ENCODE measurements at regions not wholly inside any gene's neighbourhood (a gene's known extent, or its start where the extent isn't known, plus 50 kb on each side); places are given as distances from the start of the nearest gene placed in this dataset.

GRCh38 chr4:3686753-3687152 lies 79.4 kb upstream of the ADRA2C start:
- no peaks in the 10 kb centered on the region for H3K36me3 ChIP-seq
- H3K27me3 ChIP-seq: no peaks in the 10 kb centered on the region
- ATAC-seq: no peak
- H3K27ac ChIP-seq: no peak overlapping the region
- FAIRE-seq: no peak
- intact Hi-C loops (cut with DNase I): no loop called here
- DNase-seq: peak in 1 of 6 donors; percentile 3
- no peak overlapping the region for H3K4me3 ChIP-seq
- TF ChIP-seq CTCF (IDR thresholded peaks at IDR 0.05): no peak
- no peaks in the 10 kb centered on the region for H3K9me3 ChIP-seq
- H3K4me1 ChIP-seq: no peaks in the 10 kb centered on the region
- 67 to 71% methylated on average over 8 of the region's 8 CpGs for WGBS, 2 donors

- no peak overlapping the region for H3K27ac ChIP-seq
- H3K27me3 ChIP-seq: no peaks in the 10 kb centered on the region
- H3K4me3 ChIP-seq: no peak overlapping the region
- ATAC-seq (no peak), FAIRE-seq (no peak), DNase-seq (peak in 2 of 6 donors; percentile 25 to 36)
- 49 to 68% methylated on average over 15 of the region's 15 CpGs for WGBS, 2 donors
- no peaks in the 10 kb centered on the region for H3K36me3 ChIP-seq
- intact Hi-C loops (cut with DNase I): no loop called here
- no peaks in the 10 kb centered on the region for H3K9me3 ChIP-seq
- H3K4me1 ChIP-seq: no peaks in the 10 kb centered on the region
- TF ChIP-seq CTCF (IDR thresholded peaks at IDR 0.05): no peak
These were observed 81.0 kb upstream of the ADRA2C start for GRCh38 chr4:3685081-3685645.

- FAIRE-seq (no peak), ATAC-seq (no peak), DNase-seq (peak in 1 of 6 donors; percentile 30)
- WGBS, 2 donors: 55 to 71% methylated on average over 8 of the region's 8 CpGs
- intact Hi-C loops (cut with DNase I): no loop called here
- no peak overlapping the region for H3K27ac ChIP-seq
- H3K4me3 ChIP-seq: no peak overlapping the region
- H3K4me1 ChIP-seq: no peaks in the 10 kb centered on the region
- no peaks in the 10 kb centered on the region for H3K36me3 ChIP-seq
- no peak for TF ChIP-seq CTCF (IDR thresholded peaks at IDR 0.05)
- H3K27me3 ChIP-seq: no peaks in the 10 kb centered on the region
- H3K9me3 ChIP-seq: no peaks in the 10 kb centered on the region
These were observed 81.6 kb upstream of the ADRA2C start for GRCh38 chr4:3684546-3684945.

GRCh38 chr4:3683744-3684421 lies 82.3 kb upstream of the ADRA2C start:
- no peak for ATAC-seq
- H3K36me3 ChIP-seq: no peaks in the 10 kb centered on the region
- WGBS, 2 donors: 58 to 71% methylated on average over 30 of the region's 30 CpGs
- no peaks in the 10 kb centered on the region for H3K9me3 ChIP-seq
- intact Hi-C loops (cut with DNase I): no loop called here
- H3K4me3 ChIP-seq: no peak overlapping the region
- H3K27ac ChIP-seq: no peak overlapping the region
- FAIRE-seq: no peak
- TF ChIP-seq CTCF (IDR thresholded peaks at IDR 0.05): no peak
- DNase-seq: peak in 2 of 6 donors; percentile 29 to 38
- no peaks in the 10 kb centered on the region for H3K27me3 ChIP-seq
- no peaks in the 10 kb centered on the region for H3K4me1 ChIP-seq

GRCh38 chr4:3683077-3683743 lies 83.0 kb upstream of the ADRA2C start:
- 62 to 70% methylated on average over 28 of the region's 28 CpGs for WGBS, 2 donors
- Histone ChIP-seq H3K4me1 (no peaks in the 10 kb centered on the region), H3K9me3 (no peaks in the 10 kb centered on the region), H3K36me3 (no peaks in the 10 kb centered on the region), H3K27ac (no peak overlapping the region), H3K4me3 (no peak overlapping the region), H3K27me3 (no peaks in the 10 kb centered on the region)
- DNase-seq: peak in 2 of 6 donors; percentile 31 to 32
- TF ChIP-seq CTCF (IDR thresholded peaks at IDR 0.05): no peak
- ATAC-seq: no peak
- FAIRE-seq: no peak
- intact Hi-C loops (cut with DNase I): no loop called here

Measured in pancreas (tissue), 10 donors.